SJSA1 (cell line): ENCODE measurements at regions not wholly inside any gene's neighbourhood (a gene's known extent, or its start where the extent isn't known, plus 50 kb on each side); places are given as distances from the start of the nearest gene placed in this dataset.
A peak's percentile ranks its signal among the peaks of the same experiment; 100 is the strongest.

Experiments used
- DNase-seq, 2 experiments: peaks; one replicate each; pipeline ENCODE4 v3.0.0-alpha.2; 2015 to 2020; ENCODE audit warnings: low spot score in 2 of 2, low read depth in 1 of 2
- H3K27ac ChIP-seq: fragments of 250-450 bp; sonication (Bioruptor Pico); 2 replicates; pipeline ENCODE4 v1.5.1; 2020; ENCODE audit warnings: mild to moderate bottlenecking, moderate library complexity
- H3K27me3 ChIP-seq: fragments of 250-450 bp; sonication (Bioruptor Pico); replicated peaks from 2 replicates; pipeline ENCODE4 v1.5.1; 2020; ENCODE audit warnings: mild to moderate bottlenecking, moderate library complexity
- H3K36me3 ChIP-seq: fragments of 250-450 bp; sonication (Bioruptor Pico); 2 replicates; pipeline ENCODE4 v1.5.1; 2020; ENCODE audit warnings: mild to moderate bottlenecking
- H3K4me1 ChIP-seq: fragments of 250-450 bp; sonication (Bioruptor Pico); replicated peaks from 2 replicates; pipeline ENCODE4 v1.6.1; 2021; ENCODE audit warnings: mild to moderate bottlenecking
- H3K4me3 ChIP-seq: fragments of 250-450 bp; sonication (Bioruptor Pico); 2 replicates; pipeline ENCODE4 v1.5.1; 2020; ENCODE audit warnings: mild to moderate bottlenecking
- H3K9me3 ChIP-seq: fragments of 250-450 bp; sonication (Bioruptor Pico); replicated peaks from 2 replicates; pipeline ENCODE4 v1.5.1; 2020; ENCODE audit warnings: mild to moderate bottlenecking

- DNase-seq = no peak
- Histone ChIP-seq H3K4me3 (no peak overlapping the region), H3K27me3 (no peaks in the 10 kb centered on the region), H3K27ac (no peak overlapping the region), H3K36me3 (no peaks in the 10 kb centered on the region), H3K9me3 (no peaks in the 10 kb centered on the region), H3K4me1 (no peaks in the 10 kb centered on the region)
These were observed 155.5 kb downstream of the PTCSC3 start for GRCh38 chr14:36021030-36021422.

DNA sequence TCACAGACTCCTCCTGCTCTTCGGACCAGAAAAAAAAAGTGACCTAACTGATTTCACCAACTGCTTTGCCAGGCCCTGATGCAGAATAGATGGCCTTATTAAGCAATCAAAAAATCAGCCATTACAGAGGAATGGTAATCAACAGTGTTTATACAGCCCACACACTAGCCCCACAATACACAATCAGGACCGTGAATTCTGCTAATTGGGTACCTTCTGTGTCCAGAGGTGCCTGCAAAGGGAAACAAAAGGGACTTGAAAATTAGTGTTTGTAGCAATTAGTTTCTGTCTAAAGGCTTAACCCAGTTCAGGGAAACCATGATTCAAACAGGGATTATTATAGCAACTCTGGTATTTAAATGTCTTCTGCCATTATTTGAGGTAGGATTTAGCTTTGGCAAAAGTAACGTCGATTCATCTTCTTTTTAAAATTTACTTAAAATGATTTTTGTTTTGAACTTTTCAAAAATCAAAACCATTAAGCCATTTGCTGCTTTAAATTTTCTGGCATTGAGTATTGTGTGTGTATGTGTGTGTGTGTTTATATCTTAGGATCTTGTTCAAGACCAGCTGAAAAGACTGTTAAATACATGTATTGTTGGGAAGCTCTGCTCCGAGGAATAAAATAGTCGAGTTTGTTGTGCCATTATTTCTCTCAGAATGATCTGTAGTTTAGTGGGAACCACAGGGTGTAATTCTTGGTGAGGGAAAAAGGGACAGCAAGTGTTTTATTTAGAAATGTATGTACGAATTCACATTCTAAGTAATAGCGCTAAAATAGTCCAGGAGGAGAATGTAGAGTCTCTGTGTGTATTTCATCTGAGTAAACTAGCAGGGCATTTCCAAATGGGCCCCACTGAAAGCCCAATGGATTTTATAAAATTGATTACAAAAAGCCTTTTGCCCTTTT is 156.1 kb downstream of the PTCSC3 start:
- H3K27ac ChIP-seq = no peak overlapping the region
- no peaks in the 10 kb centered on the region for H3K36me3 ChIP-seq
- no peak for DNase-seq
- H3K4me3 ChIP-seq = no peak overlapping the region
- no peaks in the 10 kb centered on the region for H3K9me3 ChIP-seq
- no peaks in the 10 kb centered on the region for H3K27me3 ChIP-seq
- H3K4me1 ChIP-seq = no peaks in the 10 kb centered on the region

DNA sequence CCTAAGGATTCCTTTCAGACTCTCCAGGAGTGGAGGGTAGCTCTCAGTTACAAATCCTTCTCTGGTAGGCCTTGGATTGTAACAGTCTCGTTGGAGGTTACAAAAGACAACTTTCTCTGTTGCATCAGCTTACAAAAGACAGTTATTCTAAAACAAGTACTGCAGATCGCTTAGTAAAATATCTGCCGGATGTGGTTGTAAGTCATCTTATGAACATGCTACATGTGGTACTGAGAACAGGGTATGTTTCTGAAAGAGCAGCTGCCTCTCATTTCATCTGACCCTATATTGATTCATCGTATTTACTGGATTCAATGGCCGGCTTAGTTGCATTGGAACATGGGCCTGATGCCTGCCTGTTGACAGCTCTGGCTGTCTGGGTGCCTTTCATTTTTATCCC is 157.4 kb downstream of the PTCSC3 start:
- Histone ChIP-seq H3K36me3 (no peaks in the 10 kb centered on the region), H3K4me1 (no peaks in the 10 kb centered on the region), H3K27ac (no peak overlapping the region), H3K9me3 (no peaks in the 10 kb centered on the region), H3K4me3 (no peak overlapping the region), H3K27me3 (no peaks in the 10 kb centered on the region)
- DNase-seq = no peak

DNA sequence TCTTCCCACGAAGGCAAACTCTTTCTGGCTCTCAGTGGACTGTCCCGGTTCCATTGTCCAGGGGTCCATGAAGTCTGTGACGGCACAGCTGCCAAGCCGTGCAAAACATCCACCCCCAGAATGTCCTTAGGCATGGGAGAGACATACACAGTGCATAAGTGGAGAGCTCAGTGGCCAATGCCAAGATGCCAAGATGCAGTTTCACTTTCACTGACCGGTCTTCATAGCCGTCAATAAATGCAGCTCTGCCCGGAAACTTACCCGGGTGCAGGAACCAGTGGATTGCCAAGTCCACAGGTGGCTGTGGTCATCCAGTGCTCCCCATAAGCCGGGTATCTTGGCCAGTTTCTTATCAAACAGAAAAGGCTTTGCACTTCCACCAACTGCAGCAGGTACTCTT is 162.3 kb downstream of the PTCSC3 start:
- DNase-seq = no peak
- Histone ChIP-seq H3K27me3 (no peaks in the 10 kb centered on the region), H3K36me3 (no peaks in the 10 kb centered on the region), H3K4me3 (no peak overlapping the region), H3K4me1 (no peaks in the 10 kb centered on the region), H3K9me3 (no peaks in the 10 kb centered on the region), H3K27ac (no peak overlapping the region)

- no peak for DNase-seq
- Histone ChIP-seq H3K36me3 (no peaks in the 10 kb centered on the region), H3K4me1 (no peaks in the 10 kb centered on the region), H3K27ac (no peak overlapping the region), H3K27me3 (no peaks in the 10 kb centered on the region), H3K4me3 (no peak overlapping the region), H3K9me3 (no peaks in the 10 kb centered on the region)
These were observed 163.0 kb downstream of the PTCSC3 start for GRCh38 chr14:36013483-36013882.

DNA sequence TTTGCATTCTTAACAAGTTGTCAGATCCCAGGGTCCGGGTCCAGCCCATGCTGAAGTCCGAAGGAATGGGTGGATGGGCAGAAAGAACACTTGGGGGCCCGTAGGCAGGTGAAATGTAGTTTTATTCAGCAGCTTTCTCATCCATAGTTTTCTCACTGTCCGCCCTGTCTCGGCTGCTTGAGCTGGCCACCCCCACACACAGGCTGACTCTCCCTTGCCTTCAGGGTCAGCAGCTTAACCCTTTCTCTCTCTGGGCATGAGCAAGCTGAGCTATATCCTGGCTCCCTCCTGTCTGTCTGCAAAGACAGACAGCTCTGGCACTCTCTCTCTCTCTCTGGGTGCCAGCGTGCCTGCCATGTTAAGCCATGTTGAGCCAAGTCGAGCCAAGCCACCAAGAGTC is 163.9 kb downstream of the PTCSC3 start:
- H3K4me1 ChIP-seq = no peaks in the 10 kb centered on the region
- no peaks in the 10 kb centered on the region for H3K27me3 ChIP-seq
- no peaks in the 10 kb centered on the region for H3K36me3 ChIP-seq
- H3K9me3 ChIP-seq = no peaks in the 10 kb centered on the region
- DNase-seq = no peak
- H3K4me3 ChIP-seq = no peak overlapping the region
- H3K27ac ChIP-seq = no peak overlapping the region

DNA sequence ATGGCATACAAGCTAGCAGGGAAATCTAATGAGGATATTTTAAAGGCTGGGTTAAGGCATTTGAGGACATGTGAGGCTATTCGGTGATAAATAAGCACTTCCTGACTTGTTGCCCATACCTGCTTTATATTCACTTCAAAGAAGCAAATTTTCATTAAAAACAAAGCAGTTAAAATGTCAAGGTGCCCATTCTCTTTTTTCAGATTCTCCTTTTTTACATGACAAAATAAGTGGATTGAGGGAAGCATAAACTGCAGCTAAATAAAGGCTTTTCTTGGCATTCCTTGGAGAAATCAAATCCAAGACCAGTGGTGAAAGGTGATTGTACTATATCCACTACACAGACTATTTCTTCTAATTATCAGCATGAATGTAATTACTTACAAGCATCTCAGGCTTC is 166.9 kb downstream of the PTCSC3 start:
- Histone ChIP-seq H3K9me3 (no peaks in the 10 kb centered on the region; the same call in 1 of the 2 replicates), H3K4me1 (peaks cover 16% of the 10 kb centered on the region), H3K4me3 (no peak overlapping the region)

GRCh38 chr14:36006623-36007022 is 169.9 kb downstream of the PTCSC3 start:
- H3K36me3 ChIP-seq = no peaks in the 10 kb centered on the region
- no peaks in the 10 kb centered on the region for H3K27me3 ChIP-seq
- peak in 1 of 2 experiments; percentile 31 for DNase-seq
- no peaks in the 10 kb centered on the region; the same call in 1 of the 2 replicates for H3K9me3 ChIP-seq
- 0 out of 2 replicates have a peak overlapping the region, but pooled peaks have one; percentile 28 for H3K27ac ChIP-seq
- peaks cover 16% of the 10 kb centered on the region for H3K4me1 ChIP-seq
- no peak overlapping the region for H3K4me3 ChIP-seq

More for the DNA sequence above, 166.9 kb downstream of the PTCSC3 start:
- H3K27ac ChIP-seq = no peak overlapping the region
- DNase-seq = no peak
- no peaks in the 10 kb centered on the region for H3K36me3 ChIP-seq
- no peaks in the 10 kb centered on the region for H3K27me3 ChIP-seq

DNA sequence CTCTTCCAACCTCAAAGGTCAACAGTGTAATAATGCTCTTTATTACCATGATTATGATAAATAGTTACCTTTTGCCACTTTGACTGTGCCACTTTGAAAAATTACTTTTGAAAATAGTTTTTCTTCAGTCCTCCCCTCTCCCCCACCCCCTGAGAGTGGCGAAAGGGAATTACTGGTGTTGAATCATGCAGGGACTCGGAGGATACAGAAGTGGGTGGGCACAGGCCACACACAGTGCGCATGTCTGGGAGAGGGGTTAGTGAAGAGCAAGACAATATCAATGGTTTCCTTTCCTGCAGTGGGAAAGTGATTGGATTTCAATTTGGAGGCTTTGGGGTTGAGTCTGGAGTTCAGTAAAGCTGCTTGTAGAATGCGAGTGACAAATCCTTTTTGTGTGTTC is 170.9 kb downstream of the PTCSC3 start:
- H3K4me1 ChIP-seq = peaks cover 16% of the 10 kb centered on the region
- no peaks in the 10 kb centered on the region; the same call in 1 of the 2 replicates for H3K9me3 ChIP-seq
- H3K27ac ChIP-seq = peak overlapping the region; percentile 28; the same call in 1 of the 2 replicates
- DNase-seq = peak in 1 of 2 experiments; percentile 18
- H3K36me3 ChIP-seq = no peaks in the 10 kb centered on the region
- H3K27me3 ChIP-seq = no peaks in the 10 kb centered on the region
- no peak overlapping the region for H3K4me3 ChIP-seq

GRCh38 chr14:36001936-36002335 is 174.6 kb downstream of the PTCSC3 start:
- H3K27ac ChIP-seq = no peak overlapping the region
- no peak overlapping the region for H3K4me3 ChIP-seq
- H3K9me3 ChIP-seq = no peaks in the 10 kb centered on the region; the same call in 1 of the 2 replicates
- DNase-seq = no peak
- peaks cover 16% of the 10 kb centered on the region for H3K4me1 ChIP-seq
- H3K27me3 ChIP-seq = no peaks in the 10 kb centered on the region
- H3K36me3 ChIP-seq = no peaks in the 10 kb centered on the region

GRCh38 chr14:35999294-35999693 is 173.2 kb downstream of the BRMS1L start:
- Histone ChIP-seq H3K27ac (no peak overlapping the region), H3K9me3 (no peaks in the 10 kb centered on the region), H3K4me3 (no peak overlapping the region), H3K4me1 (no peaks in the 10 kb centered on the region), H3K36me3 (no peaks in the 10 kb centered on the region), H3K27me3 (no peaks in the 10 kb centered on the region)
- DNase-seq = no peak

DNA sequence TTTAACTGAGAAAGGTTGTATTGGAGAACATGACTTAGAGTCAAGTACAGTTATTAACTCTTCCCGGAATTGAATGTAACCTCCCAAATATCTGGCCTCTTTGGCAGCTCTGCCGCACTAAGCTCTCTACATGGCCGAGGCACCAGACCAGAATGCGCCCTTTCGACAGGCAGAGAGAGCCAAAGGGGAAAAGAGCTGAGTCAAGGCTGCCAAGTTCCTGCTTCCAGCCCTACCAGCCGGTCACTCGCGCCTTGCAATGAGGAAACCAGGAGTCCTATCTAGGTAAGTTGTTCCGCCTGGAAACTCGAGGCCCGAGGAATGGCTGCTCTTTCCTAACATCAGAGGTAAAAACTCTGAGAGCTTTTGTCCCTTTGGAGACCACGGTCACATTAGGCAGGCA is 172.2 kb downstream of the BRMS1L start:
- DNase-seq = no peak
- H3K9me3 ChIP-seq = no peaks in the 10 kb centered on the region
- H3K4me3 ChIP-seq = no peak overlapping the region
- no peaks in the 10 kb centered on the region for H3K4me1 ChIP-seq
- H3K36me3 ChIP-seq = no peaks in the 10 kb centered on the region
- H3K27ac ChIP-seq = no peak overlapping the region
- H3K27me3 ChIP-seq = no peaks in the 10 kb centered on the region

DNA sequence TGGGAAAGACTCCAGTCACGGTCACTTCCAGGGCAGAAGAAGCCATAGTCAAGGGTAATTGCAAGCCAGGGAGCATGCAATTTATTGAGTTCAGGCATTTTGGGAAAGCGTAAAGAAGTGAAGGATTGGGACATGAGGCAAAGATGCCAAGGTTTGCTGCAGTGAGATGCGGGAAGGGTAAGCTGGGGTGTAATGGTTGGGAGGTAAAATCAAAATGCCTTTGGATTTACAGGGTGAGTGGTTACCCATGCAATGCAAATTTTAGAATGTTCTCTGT is 167.5 kb downstream of the BRMS1L start:
- Histone ChIP-seq H3K27ac (no peak overlapping the region), H3K36me3 (no peaks in the 10 kb centered on the region), H3K9me3 (no peaks in the 10 kb centered on the region), H3K27me3 (no peaks in the 10 kb centered on the region), H3K4me1 (no peaks in the 10 kb centered on the region), H3K4me3 (no peak overlapping the region)
- DNase-seq = no peak

- Histone ChIP-seq H3K36me3 (no peaks in the 10 kb centered on the region), H3K27me3 (no peaks in the 10 kb centered on the region), H3K9me3 (no peaks in the 10 kb centered on the region), H3K27ac (no peak overlapping the region), H3K4me1 (no peaks in the 10 kb centered on the region), H3K4me3 (no peak overlapping the region)
- DNase-seq = no peak
These were observed 166.9 kb downstream of the BRMS1L start for GRCh38 chr14:35992816-35993683.
